Stimulated activated CD8-positive, alpha-beta memory T cell treated with anti-CD3 and anti-CD28 coated beads, Interleukin-12 subunit alpha, Interleukin-12 subunit beta, amount 100 ng/mL, for 24 hours (primary cell): ENCODE measurements at regions not wholly inside any gene's neighbourhood (a gene's known extent, or its start where the extent isn't known, plus 50 kb on each side); places are given as distances from the start of the nearest gene placed in this dataset.

Experiments used
- DNase-seq: peaks from one replicate; pipeline ENCODE4 v3.0.0-alpha.2; 2020; ENCODE audit errors: extremely low read depth

DNA sequence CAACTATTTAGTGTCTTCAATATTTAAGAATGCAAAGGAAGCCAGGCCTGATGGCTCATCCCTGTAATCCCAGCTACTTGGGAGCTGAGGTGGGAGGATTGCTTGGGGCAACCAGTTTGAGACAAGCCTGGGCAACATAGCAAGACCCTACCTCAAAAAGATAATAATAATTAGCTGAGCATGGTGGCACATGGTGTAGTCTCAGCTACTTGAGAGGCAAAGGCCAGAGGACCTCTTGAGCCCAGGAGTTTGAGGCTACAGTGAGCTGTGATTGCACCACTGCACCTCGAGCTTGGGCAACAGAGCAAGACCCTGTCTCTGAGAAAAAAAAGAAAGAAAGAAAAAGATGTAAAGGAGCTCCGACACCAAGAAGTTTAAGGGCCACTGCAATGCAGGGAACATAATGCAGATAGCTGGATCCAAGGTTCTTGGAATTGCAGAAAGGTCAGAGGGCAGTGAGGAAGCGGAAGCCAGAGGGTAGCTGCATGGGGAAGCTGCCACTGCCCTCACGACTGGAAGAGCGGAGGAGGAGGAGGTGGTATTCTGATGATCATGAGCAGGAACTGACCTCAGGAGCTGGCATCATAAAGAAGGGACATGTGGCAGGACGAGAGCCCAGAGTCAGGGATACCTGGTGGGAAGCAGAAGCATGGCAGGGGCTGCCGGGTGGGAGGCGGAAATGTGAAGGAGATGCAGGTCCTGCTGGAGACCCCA lies 60.2 kb upstream of the PODXL start:
- DNase-seq, result no peak

DNA sequence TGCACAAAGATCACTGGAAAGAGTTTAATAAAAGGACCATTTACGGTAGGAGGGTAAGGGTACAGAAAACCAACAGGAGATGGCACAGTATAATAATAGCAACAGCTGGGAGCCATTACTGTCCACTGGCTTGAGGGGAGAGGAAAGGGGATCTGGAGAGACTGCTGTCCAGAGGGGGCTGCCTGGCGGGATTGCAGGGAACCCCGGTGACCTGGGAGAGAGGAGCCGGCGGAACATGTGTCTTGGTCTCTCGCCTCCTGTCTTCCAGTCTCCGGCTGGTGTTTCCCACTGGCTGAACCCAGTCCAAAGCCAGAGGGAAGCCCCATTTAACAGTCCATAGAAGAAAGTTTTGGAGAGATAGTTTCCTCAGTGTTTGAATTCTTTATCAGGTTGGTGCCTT lies 57.5 kb upstream of the PODXL start:
- no peak for DNase-seq

- DNase-seq, result no peak
These were observed 53.6 kb upstream of the PODXL start for GRCh38 chr7:131610007-131610406.

- no peak for DNase-seq
These were observed 51.7 kb upstream of the PODXL start for GRCh38 chr7:131608116-131608500.

- DNase-seq, result no peak
These were observed 51.1 kb upstream of the PODXL start for GRCh38 chr7:131607291-131608115.

GRCh38 chr7:131606346-131607290 lies 50.2 kb upstream of the PODXL start:
- no peak for DNase-seq
